GM21447 (cell line): ENCODE measurements at regions not wholly inside any gene's neighbourhood (a gene's known extent, or its start where the extent isn't known, plus 50 kb on each side); places are given as distances from the start of the nearest gene placed in this dataset.
"Not testable (repeated sequence)": the region's sequence is repeated elsewhere in the genome, so short reads cannot be mapped to it uniquely, and the experiment has no call there.

Experiments
- ATAC-seq: cut with Tn5 transposase; IDR thresholded peaks from one replicate; pipeline ENCODE4 v1.9.1; 2021; ENCODE audit not compliant: unreplicated experiment

GRCh38 chr5:18397891-18398290 lies 763.6 kb downstream of the TAF11L14 start:
- ATAC-seq = no peak

- ATAC-seq = not testable (repeated sequence)
These were observed 765.4 kb downstream of the TAF11L14 start for GRCh38 chr5:18399461-18400327.

GRCh38 chr5:18403141-18403540 lies 768.9 kb downstream of the TAF11L14 start:
- ATAC-seq = no peak

GRCh38 chr5:18403941-18404438 lies 769.7 kb downstream of the TAF11L14 start:
- ATAC-seq = no peak

GRCh38 chr5:18420711-18421110 lies 786.5 kb downstream of the TAF11L14 start:
- ATAC-seq = no peak

- no peak for ATAC-seq
These were observed 799.1 kb downstream of the TAF11L14 start for GRCh38 chr5:18433336-18433735.

GRCh38 chr5:18438126-18438525 lies 803.9 kb downstream of the TAF11L14 start:
- ATAC-seq = no peak

GRCh38 chr5:18455521-18455920 lies 821.3 kb downstream of the TAF11L14 start:
- ATAC-seq = no peak

- ATAC-seq = no peak
These were observed 823.0 kb downstream of the TAF11L14 start for GRCh38 chr5:18457255-18457654.

GRCh38 chr5:18461766-18462165 lies 827.5 kb downstream of the TAF11L14 start:
- no peak for ATAC-seq

GRCh38 chr5:18465833-18466681 lies 831.8 kb downstream of the TAF11L14 start:
- peak; percentile 77 for ATAC-seq

- no peak for ATAC-seq
These were observed 832.5 kb downstream of the TAF11L14 start for GRCh38 chr5:18466731-18467130.

- ATAC-seq = not testable (repeated sequence)
These were observed 837.5 kb downstream of the TAF11L14 start for GRCh38 chr5:18471791-18472190.

- ATAC-seq = no peak
These were observed 849.2 kb downstream of the TAF11L14 start for GRCh38 chr5:18483451-18483850.

GRCh38 chr5:18487928-18488480 lies 853.7 kb downstream of the TAF11L14 start:
- no peak for ATAC-seq

- no peak for ATAC-seq
These were observed 855.4 kb downstream of the TAF11L14 start for GRCh38 chr5:18489703-18490102.

GRCh38 chr5:18491349-18491748 lies 857.1 kb downstream of the TAF11L14 start:
- no peak for ATAC-seq

- ATAC-seq = no peak
These were observed 860.9 kb downstream of the TAF11L14 start for GRCh38 chr5:18495157-18495556.

- no peak for ATAC-seq
These were observed 861.8 kb downstream of the TAF11L14 start for GRCh38 chr5:18496041-18496440.

GRCh38 chr5:18497089-18497488 lies 862.8 kb downstream of the TAF11L14 start:
- ATAC-seq = no peak

- no peak for ATAC-seq
These were observed 869.6 kb downstream of the TAF11L14 start for GRCh38 chr5:18503797-18504328.
